NCI-H2081 (cell line): ENCODE measurements at regions not wholly inside any gene's neighbourhood (a gene's known extent, or its start where the extent isn't known, plus 50 kb on each side); places are given as distances from the start of the nearest gene placed in this dataset.
"Not testable (repeated sequence)": the region's sequence is repeated elsewhere in the genome, so short reads cannot be mapped to it uniquely, and the experiment has no call there.

Experiments
- DNase-seq, 2 experiments: peaks; one replicate each; lab custom pipeline; 2025; lab: John Stamatoyannopoulos, UW

- DNase-seq, result not testable (repeated sequence)
These were observed 772.6 kb downstream of the PRIM2 start for GRCh38 chr6:58090067-58090466.

DNA sequence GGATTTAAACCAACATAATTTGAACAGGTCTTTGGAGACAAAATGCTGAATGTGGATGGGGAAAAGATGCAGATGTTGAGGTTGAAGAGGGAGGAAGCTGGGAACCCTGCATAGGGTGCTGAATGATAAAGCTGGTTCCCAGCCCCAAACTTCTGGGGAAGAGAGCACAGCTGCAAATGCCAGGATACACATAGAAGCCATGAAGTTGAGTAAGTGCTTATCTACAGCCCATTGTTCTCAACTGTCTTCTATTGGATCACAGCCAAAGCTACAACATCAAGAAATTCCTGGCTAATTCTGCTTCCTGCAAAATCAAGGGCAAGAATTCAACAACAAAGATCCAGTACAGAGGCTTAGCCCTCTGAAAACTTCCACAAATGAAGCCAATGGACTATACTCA is 779.8 kb downstream of the PRIM2 start:
- not testable (repeated sequence) for DNase-seq

DNA sequence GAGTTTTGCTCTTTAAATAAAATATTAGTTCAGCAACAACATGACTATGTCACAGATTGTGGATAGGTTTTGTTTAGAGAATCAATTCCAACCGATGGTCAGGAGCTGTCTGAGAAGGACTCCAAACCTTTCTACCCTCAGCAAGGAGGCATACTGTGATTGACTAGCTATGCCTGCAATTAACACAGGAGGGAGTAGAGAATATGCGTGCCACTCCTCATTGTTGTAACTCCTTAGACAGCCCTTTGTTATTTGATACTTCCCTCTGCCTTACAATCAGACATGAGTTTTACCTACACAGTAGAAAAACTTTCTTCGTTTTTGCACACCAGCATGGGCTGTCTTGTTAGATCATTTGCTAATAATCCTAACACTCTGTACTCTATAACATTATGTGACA is 796.5 kb downstream of the PRIM2 start:
- peak; percentile 1 to 51 for DNase-seq

DNA sequence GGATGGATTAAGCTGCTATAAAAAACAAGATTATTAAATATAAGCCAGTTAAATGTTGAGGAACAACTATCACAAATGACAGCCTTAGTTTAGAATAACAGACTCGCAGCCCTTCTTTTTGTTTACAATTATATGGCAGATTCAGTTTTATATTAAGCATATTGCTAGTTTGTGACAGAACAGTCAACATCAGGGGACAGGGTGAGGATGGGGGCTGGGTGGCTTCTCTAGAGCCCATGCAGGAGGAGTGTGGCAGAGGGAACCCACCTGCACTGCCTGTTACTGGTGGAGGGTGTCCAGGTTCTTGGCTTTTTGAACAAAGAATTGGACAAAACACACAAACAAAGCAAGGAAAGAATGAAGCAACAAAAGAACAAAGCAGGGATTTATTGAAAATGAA is 799.7 kb downstream of the PRIM2 start:
- DNase-seq, result not testable (repeated sequence)

DNA sequence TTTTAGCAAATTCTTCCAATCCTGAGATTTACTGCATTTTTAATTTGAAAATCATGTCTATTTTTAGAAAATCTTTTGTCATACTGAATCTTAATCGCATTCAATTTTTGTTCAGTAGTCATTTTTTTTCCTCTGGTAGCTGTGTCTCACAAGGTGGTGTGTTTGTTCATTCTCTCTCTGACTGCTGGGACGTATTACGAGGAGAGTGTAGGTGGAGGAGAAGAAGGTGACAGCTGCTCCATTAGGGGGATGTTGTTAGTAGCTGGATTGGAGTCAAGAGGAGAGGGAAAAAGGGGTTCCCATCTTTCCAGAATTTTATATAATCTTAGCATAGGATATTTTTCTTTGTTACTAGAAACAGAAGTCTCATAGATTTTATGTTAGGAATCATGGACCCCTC is 804.2 kb downstream of the PRIM2 start:
- DNase-seq, result not testable (repeated sequence)

- not testable (repeated sequence) for DNase-seq
These were observed 806.3 kb downstream of the PRIM2 start for GRCh38 chr6:58123770-58124169.

DNA sequence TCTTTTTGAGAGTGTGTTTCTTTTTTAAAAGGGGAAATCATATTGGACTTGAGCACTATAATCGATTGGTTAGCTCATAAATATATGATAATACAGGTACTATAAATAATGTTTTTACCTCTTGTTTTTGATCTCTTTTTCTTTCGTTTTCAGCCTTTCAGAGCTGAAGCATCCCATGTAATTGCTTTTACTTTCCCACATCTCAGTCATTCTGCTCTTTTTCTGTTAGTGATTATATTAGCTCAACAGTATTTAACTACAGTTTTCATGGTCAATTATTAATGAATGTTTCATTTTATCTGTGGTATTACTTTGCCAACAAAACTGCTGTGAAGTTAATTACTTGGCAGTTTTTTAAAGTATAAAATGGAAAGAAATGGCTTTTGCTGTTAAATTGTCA is 811.1 kb downstream of the PRIM2 start:
- not testable (repeated sequence) for DNase-seq

DNA sequence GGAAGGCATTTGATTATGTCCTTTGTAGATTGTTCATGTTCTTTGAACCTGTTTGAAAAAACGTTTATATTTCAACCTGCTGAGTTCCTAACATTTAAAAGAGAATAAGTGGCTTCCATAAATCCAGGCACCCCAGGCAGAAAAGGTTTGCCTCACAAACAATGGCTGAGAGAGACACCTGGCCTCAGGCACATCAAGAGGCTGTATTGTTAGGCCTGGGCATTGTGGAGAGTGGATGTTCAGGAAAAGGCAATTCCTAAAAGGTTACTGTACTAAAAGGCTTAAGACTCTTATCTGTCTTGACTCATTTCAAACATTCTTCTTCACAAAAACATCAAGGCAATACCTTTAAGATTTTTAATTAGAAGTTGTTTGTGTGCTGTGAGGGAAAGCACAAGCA is 811.7 kb downstream of the PRIM2 start:
- DNase-seq, result peak; percentile 21 to 81

GRCh38 chr6:58139746-58140145 is 822.3 kb downstream of the PRIM2 start:
- not testable (repeated sequence) for DNase-seq

GRCh38 chr6:58171025-58171424 is 853.6 kb downstream of the PRIM2 start:
- DNase-seq, result not testable (repeated sequence)

GRCh38 chr6:58181557-58182065 is 864.2 kb downstream of the PRIM2 start:
- DNase-seq, result not testable (repeated sequence)

GRCh38 chr6:58185300-58185699 is 867.9 kb downstream of the PRIM2 start:
- not testable (repeated sequence) for DNase-seq

DNA sequence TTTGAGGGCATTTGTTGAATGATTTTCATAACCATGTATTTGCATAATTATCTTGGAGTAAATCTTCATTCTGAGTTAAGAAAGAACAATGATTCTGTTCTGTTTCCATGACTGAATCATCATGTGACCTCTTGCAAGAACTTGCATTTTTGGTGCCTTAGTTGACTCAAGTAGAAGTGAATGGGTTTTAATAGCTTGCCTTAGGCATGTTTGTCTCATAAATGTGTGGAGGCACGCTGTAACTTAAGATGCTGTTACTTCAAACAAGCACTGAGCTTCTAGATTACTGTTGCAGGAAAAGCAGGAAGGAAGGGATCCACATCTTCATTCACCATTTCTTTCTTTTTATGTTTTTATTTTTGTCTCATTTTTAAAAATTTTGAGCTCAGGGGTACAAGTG is 875.8 kb downstream of the PRIM2 start:
- not testable (repeated sequence) for DNase-seq

DNA sequence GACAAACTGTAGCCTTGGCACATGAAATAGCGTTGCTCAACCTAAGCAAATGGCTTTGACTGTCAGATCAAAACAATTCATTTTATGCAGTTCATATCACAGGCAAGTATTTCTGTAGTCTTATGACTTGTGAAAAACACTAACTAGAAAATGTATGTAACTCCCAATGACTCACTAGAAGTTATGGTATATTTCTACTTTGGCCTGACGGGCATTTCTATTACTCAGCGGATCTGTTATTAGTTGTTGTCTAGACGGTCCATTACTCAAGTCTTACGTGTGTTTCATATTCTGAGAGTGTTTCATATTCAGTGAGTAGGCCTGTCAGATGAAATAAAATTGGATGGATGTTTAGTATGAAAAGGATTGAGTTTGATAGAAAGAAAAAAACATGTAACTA is 880.9 kb downstream of the PRIM2 start:
- no peak for DNase-seq

DNA sequence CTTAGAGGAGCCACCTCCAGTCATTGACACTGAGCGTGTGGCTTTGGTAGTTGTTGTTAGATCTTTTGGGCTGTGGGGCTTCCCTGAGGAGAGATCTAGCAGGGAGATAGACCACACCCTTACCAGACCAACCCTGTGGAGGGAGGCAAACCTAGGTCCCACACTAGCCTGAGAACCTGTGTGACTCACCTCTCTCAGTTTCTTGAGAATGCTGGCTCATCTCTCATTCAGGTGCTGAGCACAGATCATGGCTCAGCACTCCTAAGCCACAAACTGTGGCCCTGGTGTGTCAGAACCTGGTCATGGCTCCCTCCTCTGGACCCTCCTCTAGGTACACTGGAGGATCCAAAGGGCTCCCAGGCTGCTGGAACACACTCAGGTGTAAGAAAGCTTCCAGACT is 919.7 kb downstream of the PRIM2 start:
- not testable (repeated sequence) for DNase-seq

GRCh38 chr6:58238421-58238820 is 921.0 kb downstream of the PRIM2 start:
- DNase-seq, result not testable (repeated sequence)

DNA sequence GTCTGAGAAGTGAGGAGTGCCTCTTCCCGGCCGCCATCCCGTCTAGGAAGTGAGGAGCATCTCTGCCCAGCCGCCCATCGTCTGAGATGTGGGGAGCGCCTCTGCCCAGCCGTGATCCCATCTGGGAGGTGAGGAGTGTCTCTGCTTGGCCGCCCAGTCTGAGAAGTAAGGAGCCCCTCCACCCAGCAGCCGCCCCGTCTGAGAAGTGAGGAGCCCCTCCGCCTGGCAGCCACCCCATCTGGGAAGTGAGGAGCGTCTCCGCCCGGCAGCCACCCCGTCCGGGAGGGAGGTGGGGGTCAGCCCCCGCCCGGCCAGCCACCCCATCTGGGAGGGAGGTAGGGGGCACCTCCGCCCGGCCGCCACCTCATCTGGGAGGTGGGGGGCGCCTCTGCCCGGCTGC is 940.2 kb downstream of the PRIM2 start:
- not testable (repeated sequence) for DNase-seq

GRCh38 chr6:58290177-58290576 is 972.7 kb downstream of the PRIM2 start:
- DNase-seq, result no peak

DNA sequence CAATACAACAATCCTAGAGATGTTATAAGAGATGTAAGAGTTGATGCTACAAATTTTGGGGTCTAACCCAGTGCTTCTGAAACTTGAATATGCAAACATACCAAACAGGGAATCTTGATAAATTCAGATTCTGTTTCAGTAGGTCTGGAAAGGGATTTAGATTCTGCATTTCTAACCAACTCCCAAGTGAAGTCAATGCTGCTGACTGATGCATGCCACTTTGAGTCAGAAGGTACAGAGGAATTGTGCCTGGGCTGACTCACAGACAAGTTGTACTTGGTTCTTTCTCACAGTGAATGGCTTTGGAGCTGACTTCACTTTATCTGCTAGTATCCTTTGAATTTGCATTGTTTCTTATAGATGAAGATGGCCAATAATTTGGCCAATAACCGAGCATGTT is 973.9 kb downstream of the PRIM2 start:
- DNase-seq, result not testable (repeated sequence)

DNA sequence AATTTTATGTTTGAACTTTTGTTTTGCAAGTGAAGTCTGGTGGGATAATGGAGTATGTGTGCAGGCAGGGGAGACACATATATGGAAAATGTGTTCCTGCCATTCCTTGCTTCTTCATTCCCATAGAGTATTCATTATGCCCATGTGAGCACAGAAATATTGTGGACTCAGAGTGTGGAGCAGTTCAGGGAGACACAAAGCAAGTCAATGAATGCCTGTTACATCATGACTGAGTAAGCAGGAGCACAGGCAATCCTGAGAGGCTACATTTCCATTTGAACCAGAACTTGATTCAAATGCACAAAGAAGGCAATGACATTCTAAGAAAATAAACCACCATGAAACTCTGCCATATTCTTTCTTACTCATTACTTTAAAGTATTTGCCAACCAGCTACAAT is 990.5 kb downstream of the PRIM2 start:
- DNase-seq, result not testable (repeated sequence)

DNA sequence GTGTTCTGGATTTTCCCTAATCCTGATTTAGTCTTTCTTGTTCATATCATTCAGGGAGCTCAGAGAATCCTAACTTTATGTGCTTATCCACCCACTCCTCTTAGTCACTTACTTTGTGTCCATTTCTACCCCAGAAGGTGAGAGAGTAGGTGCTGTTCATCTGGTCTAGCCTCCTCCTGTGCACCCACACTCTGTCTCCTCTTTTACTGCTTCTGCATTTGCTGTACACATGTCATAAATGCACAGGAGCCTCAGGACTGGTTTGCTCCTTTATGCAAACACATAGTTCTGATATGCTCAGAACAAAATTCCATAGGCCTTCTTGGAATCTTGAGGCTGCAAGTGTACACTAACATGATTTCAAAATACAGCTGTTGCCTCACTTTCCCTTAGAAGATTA is 1014.7 kb downstream of the PRIM2 start:
- not testable (repeated sequence) for DNase-seq

GRCh38 chr6:58342287-58342686 is 1024.9 kb downstream of the PRIM2 start:
- DNase-seq, result not testable (repeated sequence)

- DNase-seq, result peak in 1 of 2 experiments; percentile 3
These were observed 1030.1 kb downstream of the PRIM2 start for GRCh38 chr6:58347534-58347933.

DNA sequence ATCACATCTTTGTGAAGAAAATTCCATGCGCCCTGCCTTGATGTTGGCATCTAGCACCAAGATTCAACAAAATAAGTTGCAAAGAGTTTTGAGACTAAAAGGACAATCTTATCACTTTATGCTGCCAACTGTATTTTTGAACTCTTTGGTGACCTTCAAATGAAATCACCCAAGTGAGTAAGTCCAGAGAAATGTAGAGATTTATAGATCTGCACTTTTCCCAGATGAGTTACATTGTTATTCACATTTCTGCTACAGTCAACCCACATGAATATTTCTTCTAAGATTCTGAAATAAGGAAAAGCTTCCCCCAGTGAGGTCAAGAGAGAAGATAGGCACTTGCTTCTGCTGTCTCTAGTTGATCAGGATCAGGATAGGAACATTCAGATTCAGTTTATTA is 1034.2 kb downstream of the PRIM2 start:
- not testable (repeated sequence) for DNase-seq
